Peyer's patch (tissue), 4 donors: ENCODE measurements at regions not wholly inside any gene's neighbourhood (a gene's known extent, or its start where the extent isn't known, plus 50 kb on each side); places are given as distances from the start of the nearest gene placed in this dataset.
"Not testable (repeated sequence)": the region's sequence is repeated elsewhere in the genome, so short reads cannot be mapped to it uniquely, and the experiment has no call there.

ENCODE experiments used
- CTCF ChIP-seq, 6 experiments: fragments of 450-650 bp in 4 of 6; fragments of 200-600 bp in 2 of 6; sonication (generic) in 1 of 6; IDR thresholded peaks; one replicate each; pipeline ENCODE4 v1.5.1; 2017 to 2019; ENCODE audit warnings: antibody characterized with exemption in 6 of 6, mild to moderate bottlenecking in 3 of 6, moderate library complexity in 1 of 6
- POLR2A ChIP-seq, 2 donors: fragments of 450-650 bp; IDR thresholded peaks; one replicate each; pipeline ENCODE4 v1.5.1; 2017; ENCODE audit warnings: antibody characterized with exemption in 2 of 2, mild to moderate bottlenecking in 2 of 2, moderate library complexity in 2 of 2

GRCh38 chr7:73961991-73962390 is 66.0 kb upstream of the ELN start:
- not testable (repeated sequence) for TF ChIP-seq CTCF, POLR2A (IDR thresholded peaks at IDR 0.05)
